ENCODE measurements at regions not wholly inside any gene's neighbourhood (a gene's known extent, or its start where the extent isn't known, plus 50 kb on each side); places are given as distances from the start of the nearest gene placed in this dataset.
A peak's percentile ranks its signal among the peaks of the same experiment; 100 is the strongest.

DNA sequence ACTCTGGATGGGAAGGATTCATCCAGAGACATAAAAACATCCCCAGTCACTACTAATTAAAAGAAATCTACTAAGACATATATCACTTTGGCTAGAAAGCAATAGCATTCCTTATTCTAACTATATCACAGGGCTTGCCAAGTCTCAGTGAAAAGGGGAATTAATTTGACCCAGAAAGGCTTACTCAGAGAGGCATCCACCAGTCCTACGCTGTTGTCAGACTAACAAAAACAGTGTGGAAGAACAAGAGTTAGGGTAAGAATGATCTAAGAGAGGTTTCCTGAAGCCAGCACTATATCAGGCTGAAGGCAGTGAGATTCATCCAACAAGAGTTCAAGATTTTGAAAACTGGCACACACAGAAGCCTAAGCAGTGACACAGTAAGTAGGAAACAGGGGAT is 126.1 kb downstream of the GDAP2 start:
- Histone ChIP-seq H3K4me3 (ENCODE audit: low read length) (no peak overlapping the region), H3K4me2 (ENCODE audit: low read depth, low read length) (no peak overlapping the region), H3K9me2 (replicated peaks; ENCODE audit: insufficient read depth, low read length) (no peaks in the 10 kb centered on the region), H3K9ac (ENCODE audit: low read length) (no peak overlapping the region), H3K79me2 (ENCODE audit: low read length) (no peaks in the 10 kb centered on the region), H4K20me1 (ENCODE audit: insufficient read depth, low read length) (no peaks in the 10 kb centered on the region), H2AFZ (ENCODE audit: low read length) (no peak overlapping the region), H3K9me3 (replicated peaks; ENCODE audit: insufficient read depth, low read length) (no peaks in the 10 kb centered on the region), H3K4me1 (ENCODE audit: low read length) (no peaks in the 10 kb centered on the region), H3F3A (ENCODE audit: insufficient read depth, low read length) (no peaks in the 10 kb centered on the region), H3K27ac (ENCODE audit: low read length) (no peak overlapping the region), H3K36me3 (replicated peaks; ENCODE audit: insufficient read depth, low read length) (no peaks in the 10 kb centered on the region), H3K27me3 (replicated peaks; ENCODE audit: insufficient read depth, low read length) (no peaks in the 10 kb centered on the region)
- no peak for DNase-seq
- no peak for TF ChIP-seq EZH2 (optimal IDR thresholded peaks at IDR 0.05; ENCODE audit: low read depth, low read length)
- no peak for TF ChIP-seq EZH2phosphoT487 (IDR thresholded peaks at IDR 0.05; ENCODE audit: low read length)
- no peak for TF ChIP-seq CTCF (IDR thresholded peaks at IDR 0.05; ENCODE audit: low read length)

DNA sequence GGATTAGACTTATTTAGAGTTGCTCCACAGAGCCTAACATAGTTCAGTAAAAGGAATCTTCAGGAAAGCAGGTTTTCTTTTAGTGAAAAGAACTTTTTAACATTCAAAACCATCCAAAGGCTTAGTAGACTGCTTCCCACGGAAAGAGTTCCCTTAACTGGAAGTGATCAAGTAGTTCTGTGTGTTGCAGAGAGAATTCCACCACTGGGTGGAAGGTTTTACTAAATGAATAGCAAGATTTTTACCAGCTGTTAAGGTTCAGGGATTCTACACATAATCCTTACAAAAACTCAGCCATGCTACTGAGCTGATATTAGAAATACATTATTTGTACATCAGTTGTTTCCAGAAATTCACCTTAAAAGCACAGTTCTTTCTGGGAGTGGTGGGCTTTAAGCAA is 119.7 kb downstream of the GDAP2 start:
- H3K9me2 ChIP-seq (replicated peaks; ENCODE audit: insufficient read depth, low read length): no peaks in the 10 kb centered on the region
- no peaks in the 10 kb centered on the region for H3K9me3 ChIP-seq (replicated peaks; ENCODE audit: insufficient read depth, low read length)
- H3K4me3 ChIP-seq (ENCODE audit: low read length): no peak overlapping the region
- H3K36me3 ChIP-seq (replicated peaks; ENCODE audit: insufficient read depth, low read length): no peaks in the 10 kb centered on the region
- no peak overlapping the region for H2AFZ ChIP-seq (ENCODE audit: low read length)
- H3K4me2 ChIP-seq (ENCODE audit: low read depth, low read length): no peak overlapping the region
- H3F3A ChIP-seq (ENCODE audit: insufficient read depth, low read length): no peaks in the 10 kb centered on the region
- no peaks in the 10 kb centered on the region for H4K20me1 ChIP-seq (ENCODE audit: insufficient read depth, low read length)
- H3K9ac ChIP-seq (ENCODE audit: low read length): no peak overlapping the region
- no peaks in the 10 kb centered on the region for H3K79me2 ChIP-seq (ENCODE audit: low read length)
- H3K27me3 ChIP-seq (replicated peaks; ENCODE audit: insufficient read depth, low read length): no peaks in the 10 kb centered on the region
- H3K4me1 ChIP-seq (ENCODE audit: low read length): no peaks in the 10 kb centered on the region
- no peak for DNase-seq
- TF ChIP-seq EZH2 (optimal IDR thresholded peaks at IDR 0.05; ENCODE audit: low read depth, low read length) (no peak), CTCF (IDR thresholded peaks at IDR 0.05; ENCODE audit: low read length) (no peak), EZH2phosphoT487 (IDR thresholded peaks at IDR 0.05; ENCODE audit: low read length) (no peak)
- H3K27ac ChIP-seq (ENCODE audit: low read length): no peak overlapping the region

- Histone ChIP-seq H3K79me2 (ENCODE audit: low read length) (no peaks in the 10 kb centered on the region), H3K27ac (ENCODE audit: low read length) (no peak overlapping the region), H3K9me3 (replicated peaks; ENCODE audit: insufficient read depth, low read length) (no peaks in the 10 kb centered on the region), H3K27me3 (replicated peaks; ENCODE audit: insufficient read depth, low read length) (no peaks in the 10 kb centered on the region), H3K4me1 (ENCODE audit: low read length) (no peaks in the 10 kb centered on the region), H3K9me2 (replicated peaks; ENCODE audit: insufficient read depth, low read length) (no peaks in the 10 kb centered on the region), H3K9ac (ENCODE audit: low read length) (no peak overlapping the region), H3K36me3 (replicated peaks; ENCODE audit: insufficient read depth, low read length) (no peaks in the 10 kb centered on the region), H3K4me2 (ENCODE audit: low read depth, low read length) (no peak overlapping the region), H3K4me3 (ENCODE audit: low read length) (no peak overlapping the region), H3F3A (ENCODE audit: insufficient read depth, low read length) (no peaks in the 10 kb centered on the region), H4K20me1 (ENCODE audit: insufficient read depth, low read length) (no peaks in the 10 kb centered on the region), H2AFZ (ENCODE audit: low read length) (no peak overlapping the region)
- peak; percentile 9 for DNase-seq
- TF ChIP-seq CTCF (IDR thresholded peaks at IDR 0.05; ENCODE audit: low read length): 0 out of 2 replicates have a peak, but pooled peaks have one; percentile 10
- TF ChIP-seq EZH2phosphoT487 (IDR thresholded peaks at IDR 0.05; ENCODE audit: low read length): no peak
- TF ChIP-seq EZH2 (optimal IDR thresholded peaks at IDR 0.05; ENCODE audit: low read depth, low read length): no peak
Observed at GRCh38 chr1:117810553-117810952, 118.9 kb downstream of the GDAP2 start.

Measured in MM.1S (cell line).